OCI-LY7 (cell line): ENCODE measurements at regions not wholly inside any gene's neighbourhood (a gene's known extent, or its start where the extent isn't known, plus 50 kb on each side); places are given as distances from the start of the nearest gene placed in this dataset.

ENCODE experiments used
- CTCF ChIP-seq: fragments of 200-600 bp; sonication (generic); conservative IDR thresholded peaks from 2 replicates; pipeline ENCODE4 v1.5.1; 2014; ENCODE audit warnings: mild to moderate bottlenecking, antibody characterized with exemption, low read length, moderate library complexity, mixed read lengths
- EZH2phosphoT487 ChIP-seq: fragments of 200-600 bp; sonication (generic); IDR thresholded peaks from 2 replicates; pipeline ENCODE4 v1.6.1; 2018; ENCODE audit warnings: low read depth, borderline replicate concordance, mild to moderate bottlenecking, mixed run types, antibody characterized with exemption, low read length, moderate library complexity, mixed read lengths

GRCh38 chr12:16103851-16104250 lies 173.6 kb downstream of the SLC15A5 start:
- no peak for TF ChIP-seq CTCF
- no peak for TF ChIP-seq EZH2phosphoT487
